HG02943 (cell line): ENCODE measurements at regions not wholly inside any gene's neighbourhood (a gene's known extent, or its start where the extent isn't known, plus 50 kb on each side); places are given as distances from the start of the nearest gene placed in this dataset.

Source experiments
- ATAC-seq: cut with Tn5 transposase; IDR thresholded peaks from one replicate; pipeline ENCODE4 v1.9.1; 2021; ENCODE audit warnings: mild to moderate bottlenecking, low read depth, moderate library complexity; ENCODE audit not compliant: unreplicated experiment

DNA sequence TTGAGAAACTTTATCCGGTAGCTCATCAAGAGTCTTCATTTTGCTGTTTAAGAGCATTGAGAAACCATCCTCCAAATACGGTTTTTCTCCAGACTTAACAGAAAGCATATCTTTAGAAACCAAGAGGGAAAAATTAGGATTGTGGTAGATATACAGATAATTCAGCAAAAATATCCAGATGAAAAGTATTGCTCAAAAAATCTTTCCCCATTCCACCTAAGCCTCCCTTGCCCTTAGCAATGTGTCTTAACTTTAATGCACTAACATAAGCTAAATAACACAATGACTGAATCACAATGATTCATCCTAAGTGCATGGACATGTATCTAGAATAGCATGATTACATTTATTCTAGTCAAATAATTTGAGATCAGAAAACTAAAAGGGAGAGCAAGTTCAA, 130.3 kb upstream of the TARS1 start:
- ATAC-seq = no peak

DNA sequence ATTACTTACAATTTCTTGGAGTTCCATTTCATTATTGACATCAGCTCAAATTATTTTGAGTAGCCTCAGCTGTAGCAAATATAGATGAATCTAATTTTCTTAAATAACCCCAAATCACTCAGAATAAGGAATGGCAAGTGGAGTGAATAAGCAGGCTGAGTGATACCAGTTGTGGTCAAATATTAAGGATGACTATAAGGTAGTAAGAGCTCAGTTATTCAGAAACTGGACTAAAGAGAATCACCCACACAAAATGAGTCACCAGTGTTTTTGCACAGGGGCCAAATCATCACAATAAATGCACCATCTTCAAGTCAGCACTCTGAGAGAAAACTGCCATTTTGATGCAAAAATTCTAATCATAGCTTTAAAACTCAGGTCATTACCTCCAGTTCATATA, 128.9 kb upstream of the TARS1 start:
- ATAC-seq = no peak

DNA sequence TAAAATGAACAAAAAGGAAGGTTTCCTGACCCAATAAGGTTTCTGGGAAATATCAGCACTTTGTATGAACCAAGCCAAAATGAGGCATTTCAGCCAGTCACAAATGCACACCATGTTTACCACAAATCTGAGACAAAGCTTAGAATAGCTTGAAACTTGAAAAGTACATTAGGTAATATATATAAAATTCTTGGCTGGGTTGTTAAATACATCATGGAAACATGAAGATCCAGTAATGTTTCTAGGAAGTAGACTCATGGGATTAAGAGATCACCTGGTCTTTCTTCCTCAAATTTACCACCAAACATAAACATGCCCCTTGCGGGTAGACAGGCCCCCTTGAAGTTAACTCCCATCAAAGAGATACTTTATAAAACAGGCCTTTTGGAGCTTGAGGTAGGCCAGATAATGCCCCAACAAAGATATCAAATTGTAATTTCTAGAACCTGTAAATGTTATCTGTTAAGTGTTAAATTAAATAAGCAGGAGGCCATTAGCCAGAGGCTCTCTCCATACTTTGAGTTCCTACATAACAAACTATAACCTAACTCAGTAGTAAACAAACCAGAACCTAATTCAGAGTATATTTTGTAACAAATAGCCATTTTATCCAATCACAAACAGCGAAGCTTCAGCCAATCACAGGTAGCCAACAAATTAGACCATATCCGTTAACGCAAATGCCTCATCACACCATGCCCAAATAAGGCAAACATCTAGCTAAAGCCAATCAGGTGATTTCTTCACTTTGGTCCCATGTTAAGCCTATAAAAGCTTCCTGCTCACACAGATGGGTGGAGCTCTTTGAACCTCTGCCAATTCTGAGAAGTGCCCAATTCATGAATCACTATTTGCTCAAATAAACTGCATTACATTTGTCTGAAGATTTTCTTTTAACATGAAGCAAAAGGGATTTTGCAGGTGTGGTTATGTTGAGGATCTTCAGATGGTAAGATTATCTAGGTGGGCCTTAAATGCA, 127.9 kb upstream of the TARS1 start:
- no peak for ATAC-seq

DNA sequence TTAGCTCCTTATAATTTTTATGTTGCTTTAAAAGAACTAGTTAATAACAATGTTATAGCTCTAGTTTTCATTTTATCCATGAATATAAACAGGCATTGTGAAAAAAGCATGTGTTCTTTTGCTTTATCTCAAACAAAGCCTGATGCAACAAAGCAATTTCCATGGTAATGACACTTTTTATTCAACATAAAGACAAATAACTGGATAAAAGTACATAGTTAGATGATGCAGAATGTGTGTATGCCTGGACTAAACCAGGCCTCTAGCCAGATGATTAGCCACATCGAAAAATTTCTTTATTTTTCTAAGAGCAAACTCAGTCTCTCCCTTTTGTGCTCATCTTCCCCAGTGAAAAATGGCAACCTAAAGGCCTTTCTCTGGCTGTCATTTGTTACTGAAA, 125.6 kb upstream of the TARS1 start:
- ATAC-seq = no peak

DNA sequence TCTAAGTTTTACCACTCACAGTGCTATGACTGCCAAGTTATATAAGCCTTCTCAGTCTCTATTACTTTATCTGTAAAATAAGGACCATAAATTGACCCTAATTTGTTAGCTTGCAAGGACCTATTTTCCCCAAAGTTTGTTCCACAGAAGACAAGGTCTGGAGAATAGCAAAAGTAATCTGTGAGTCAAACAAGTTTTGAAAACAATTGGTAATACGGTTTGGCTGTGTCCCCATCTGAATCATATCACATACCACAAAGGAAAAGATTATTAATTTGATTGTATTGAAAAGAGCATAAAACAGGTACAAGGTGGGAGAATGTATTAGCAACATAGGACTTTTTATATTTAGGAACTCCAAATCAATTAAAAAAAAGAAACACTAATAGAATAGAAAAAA, 124.0 kb upstream of the TARS1 start:
- ATAC-seq = no peak

DNA sequence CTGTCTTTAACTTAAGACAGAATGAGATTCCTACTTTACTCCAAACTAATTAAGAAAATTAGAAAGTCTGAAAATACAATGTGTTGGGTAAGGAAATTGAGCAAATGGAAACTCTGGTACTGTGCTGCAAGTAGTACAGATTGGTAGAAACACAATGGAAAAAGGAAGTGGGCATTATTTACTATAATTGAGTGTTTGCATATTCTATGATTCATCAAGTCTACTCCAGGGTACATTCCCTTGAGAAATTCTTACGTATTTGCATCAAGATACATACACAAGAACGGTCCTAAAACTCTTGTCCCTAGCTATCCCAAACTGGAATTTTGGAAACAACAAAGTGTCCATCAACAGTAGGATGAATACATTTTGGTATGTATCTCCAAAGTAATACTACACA, 123.5 kb upstream of the TARS1 start:
- ATAC-seq = no peak

DNA sequence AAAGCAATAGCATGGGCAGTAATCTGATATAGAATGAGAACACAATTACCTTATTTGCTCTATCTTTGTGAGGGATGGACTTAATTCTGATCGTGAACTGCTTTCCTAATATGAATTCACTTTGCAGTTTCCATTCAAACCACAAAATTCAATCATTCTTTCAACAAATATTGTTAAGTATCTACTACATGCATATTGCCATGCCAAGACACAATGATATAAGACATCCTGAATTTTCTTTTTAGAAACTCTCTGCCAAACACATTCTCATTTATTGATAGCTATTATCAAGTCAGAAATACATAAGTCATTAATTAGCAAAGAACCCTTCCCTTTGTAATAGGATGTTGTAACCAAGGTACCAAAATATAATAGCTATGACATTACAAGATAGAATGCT, 121.6 kb upstream of the TARS1 start:
- no peak for ATAC-seq

DNA sequence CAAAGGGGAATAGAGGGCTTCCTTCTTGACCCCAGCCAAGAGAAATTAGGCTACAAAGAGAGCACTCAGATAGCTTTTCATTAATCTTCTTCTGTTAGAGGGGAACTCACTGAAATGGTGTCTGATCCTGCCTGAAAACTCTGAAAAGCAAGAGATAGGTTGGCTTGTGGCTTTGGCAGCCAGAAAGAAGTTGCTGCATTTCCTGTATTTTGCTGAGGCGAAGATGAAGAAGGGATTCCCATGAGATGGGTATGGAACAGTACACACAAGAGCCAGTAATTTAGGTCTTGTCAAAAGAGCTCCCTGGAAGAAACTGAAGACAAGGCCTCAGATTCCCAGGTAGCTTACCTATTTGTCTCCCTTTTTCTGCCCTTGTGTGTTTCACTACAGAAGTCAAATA, 120.9 kb upstream of the TARS1 start:
- no peak for ATAC-seq

DNA sequence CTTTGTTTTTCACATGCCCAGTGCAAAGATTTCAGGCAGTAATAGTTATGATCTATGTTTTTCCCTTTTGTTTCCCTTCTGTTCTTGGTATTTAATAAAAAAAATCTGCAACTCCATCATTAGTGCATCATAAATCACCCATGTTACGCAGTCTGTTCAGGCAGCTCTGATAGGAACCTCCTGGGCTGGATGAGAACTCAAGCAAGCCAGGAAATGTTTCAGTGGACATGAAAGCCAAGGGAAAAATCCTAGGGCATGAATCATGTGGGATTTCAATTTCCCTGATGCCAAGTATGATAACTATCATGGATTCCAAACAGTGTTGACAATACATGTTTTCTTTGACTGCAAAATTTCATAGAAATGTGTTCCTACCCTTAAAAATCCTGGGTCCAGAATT, 119.7 kb upstream of the TARS1 start:
- no peak for ATAC-seq

DNA sequence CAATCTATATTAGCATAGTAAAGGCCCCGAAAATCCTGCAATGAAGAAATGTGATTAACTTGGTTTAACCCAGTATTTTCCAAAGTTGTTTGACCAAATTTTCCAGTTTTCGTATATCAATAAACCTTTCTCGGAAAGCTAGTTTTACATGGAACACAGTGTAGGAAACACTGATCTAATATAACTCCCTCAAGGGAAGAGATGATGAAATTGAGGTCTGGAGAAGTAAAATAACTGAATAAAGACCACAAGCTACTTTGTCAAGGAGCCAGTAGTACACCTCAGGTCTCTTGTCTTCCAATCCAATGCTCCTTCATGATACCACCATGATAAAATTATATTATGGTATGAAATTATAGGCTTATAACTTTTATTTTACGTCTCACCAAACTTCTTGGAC, 118.1 kb upstream of the TARS1 start:
- no peak for ATAC-seq

DNA sequence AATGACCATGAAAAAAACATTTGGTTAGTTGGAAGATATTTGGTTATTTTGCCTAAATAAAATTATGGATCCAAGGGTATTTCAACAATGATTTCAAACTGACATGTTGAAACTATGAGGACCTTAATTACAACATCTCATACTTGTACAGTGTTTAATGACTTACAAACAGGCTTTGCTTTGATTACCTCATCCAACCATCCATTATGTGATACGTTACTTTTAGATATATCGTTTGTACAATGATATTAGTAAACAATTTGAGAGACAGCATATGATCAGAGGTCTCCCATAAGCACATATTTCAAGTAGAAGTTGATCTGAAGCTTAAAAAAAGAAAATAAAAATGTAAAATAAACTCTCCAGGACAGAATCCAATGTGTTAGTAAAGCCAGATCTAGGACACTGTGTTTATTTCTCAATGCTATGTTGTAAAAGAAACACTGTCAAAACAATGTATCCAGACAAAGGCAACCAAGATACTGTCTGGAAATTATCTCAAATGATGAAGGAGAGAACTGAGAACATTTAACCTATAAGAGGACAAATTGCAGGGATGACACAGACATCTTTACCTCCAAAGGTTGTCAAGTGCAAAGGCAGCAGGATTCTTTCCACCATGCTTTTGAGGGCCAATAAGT, 116.0 kb upstream of the TARS1 start:
- ATAC-seq = no peak

DNA sequence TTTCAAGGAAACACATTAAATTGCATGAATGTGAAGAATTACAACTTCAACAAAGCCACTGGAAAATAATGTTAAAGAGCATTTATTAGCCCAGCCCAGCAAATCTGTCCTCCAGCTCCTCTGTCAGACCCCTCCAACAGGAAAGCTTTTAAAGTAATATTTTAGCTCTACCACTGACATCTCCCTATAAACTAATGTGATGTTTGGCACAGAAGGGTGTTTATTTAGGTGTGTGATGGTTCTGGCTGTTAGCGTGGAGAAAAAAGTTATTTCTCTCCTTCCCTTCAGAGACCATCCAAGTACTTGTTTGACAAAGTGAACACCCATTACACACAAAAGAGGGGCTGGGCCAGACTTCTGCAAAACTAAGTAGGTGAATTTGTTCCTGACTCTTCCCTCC, 111.9 kb upstream of the TARS1 start:
- ATAC-seq = no peak

DNA sequence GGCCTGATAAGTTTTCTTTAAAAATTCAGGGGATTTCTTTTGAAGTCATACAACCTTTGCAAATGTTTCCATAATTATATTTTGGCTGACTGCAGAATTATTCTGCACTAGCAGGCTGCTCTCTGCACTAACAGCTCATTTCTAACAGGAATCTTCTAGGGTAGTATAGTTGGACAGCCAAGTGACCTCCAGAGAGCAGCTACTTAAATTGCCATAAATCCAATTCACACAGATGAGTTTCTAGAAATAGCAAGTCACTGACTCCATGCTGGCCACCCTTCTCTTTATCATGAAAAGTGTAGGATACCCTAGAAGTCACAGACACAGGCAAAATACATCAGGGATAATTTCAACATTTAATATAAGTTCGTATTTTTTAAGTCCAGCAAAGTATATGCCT, 110.9 kb upstream of the TARS1 start:
- no peak for ATAC-seq

DNA sequence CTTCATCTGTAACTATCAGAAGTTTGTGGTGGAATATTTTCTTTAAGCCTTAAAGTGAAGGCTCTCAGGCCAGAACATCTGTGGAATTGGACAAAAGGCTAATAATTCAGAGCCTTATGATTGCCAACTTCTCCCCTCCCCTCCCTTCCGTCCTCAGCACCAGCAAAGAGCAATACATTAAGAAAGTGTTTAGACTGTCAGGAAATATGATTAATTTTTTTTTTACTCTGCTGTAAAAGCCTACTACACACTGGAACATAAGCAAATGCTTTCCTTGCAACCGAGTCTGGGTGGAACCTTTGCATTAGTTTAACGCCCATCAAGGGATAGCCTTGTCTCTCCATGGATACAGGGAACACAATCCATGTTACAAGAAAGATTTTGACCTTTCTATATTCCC, 110.3 kb upstream of the TARS1 start:
- no peak for ATAC-seq

DNA sequence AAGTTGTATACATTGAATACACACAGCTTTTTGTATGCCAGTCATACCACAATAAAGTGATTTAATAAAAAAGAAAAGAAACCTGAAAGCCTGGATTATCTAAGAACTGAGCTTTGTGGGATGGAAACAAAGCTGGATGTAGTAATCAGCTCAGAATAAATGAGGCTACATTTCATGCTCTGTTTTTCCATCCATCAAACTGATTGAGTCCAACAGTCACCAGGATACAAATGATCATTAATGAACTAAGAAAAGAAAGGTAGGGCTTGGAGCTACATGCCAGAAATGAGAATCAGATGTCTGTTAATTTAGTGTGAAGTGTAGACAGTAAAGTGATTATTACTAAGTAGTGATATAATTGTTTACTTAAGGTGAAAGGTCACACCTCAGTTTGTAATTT, 109.8 kb upstream of the TARS1 start:
- ATAC-seq = no peak

DNA sequence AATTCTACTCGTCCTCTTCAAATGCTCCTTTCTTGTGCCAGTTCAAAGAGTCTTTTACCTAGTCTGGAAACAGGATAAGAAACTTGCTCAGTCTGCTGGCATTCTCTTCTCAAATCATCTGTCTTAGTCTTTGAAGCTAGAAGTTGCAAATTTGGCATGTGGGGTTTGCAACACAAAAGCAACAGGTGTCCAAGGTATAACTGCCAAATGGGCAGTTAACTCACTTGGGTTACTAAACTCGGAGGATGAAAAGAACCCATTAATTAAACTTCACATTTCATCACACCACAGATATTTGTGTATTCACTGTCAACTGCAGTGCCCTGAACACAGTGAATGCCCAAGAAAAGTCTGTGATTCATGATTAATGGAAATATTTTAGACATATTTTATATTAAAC, 108.0 kb upstream of the TARS1 start:
- ATAC-seq = no peak

DNA sequence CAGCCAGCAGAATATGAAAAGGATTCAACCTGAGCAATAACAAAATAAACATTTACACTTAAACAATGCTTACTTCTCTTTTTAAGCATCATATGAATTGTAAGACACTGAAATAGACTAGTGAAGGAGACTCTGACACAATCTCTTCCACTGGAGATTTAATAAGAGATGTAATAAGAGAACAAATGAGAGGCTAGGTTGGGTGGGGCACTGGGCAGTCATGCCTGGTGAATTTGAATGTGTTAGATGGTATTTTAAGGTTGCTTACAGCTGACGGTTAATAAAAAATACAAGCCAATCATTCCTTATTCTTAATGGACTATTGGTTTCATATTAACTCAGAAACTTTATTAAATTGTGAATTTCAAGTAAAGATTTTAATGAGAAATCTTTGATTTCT, 105.9 kb upstream of the TARS1 start:
- no peak for ATAC-seq

DNA sequence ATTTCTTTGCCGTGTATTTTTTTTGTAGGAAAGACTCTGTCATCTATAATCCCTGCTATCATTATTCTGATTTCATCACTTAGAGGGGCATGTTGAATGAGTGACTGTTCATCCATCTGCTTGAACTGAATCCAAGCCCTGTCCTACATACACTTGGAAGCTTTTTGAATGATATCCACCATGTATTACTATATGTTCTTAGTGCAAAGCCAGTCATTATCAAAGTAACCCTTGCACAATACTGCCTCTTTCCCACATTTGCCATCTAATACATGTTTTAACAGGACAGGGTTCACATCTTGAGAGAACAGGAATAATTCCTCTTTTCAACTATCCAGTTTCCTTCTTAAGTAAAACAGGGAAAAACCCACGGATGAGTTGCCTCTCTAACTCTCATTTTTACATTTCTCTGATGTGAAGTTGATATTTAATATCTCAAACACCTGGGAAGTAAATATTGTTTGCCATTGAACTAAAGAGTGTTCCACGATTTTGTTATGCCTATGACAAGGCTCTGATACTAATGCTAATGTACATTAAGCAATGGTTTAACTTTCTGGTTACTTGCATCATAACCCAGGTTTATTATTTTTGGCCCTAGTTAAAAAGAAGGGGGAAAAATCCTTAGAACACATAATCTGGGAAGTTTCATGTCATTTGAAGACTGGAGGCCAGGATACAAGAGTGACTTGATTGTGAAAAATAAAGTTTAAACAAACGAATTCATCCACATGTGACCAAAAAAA, 103.7 kb upstream of the TARS1 start:
- no peak for ATAC-seq

DNA sequence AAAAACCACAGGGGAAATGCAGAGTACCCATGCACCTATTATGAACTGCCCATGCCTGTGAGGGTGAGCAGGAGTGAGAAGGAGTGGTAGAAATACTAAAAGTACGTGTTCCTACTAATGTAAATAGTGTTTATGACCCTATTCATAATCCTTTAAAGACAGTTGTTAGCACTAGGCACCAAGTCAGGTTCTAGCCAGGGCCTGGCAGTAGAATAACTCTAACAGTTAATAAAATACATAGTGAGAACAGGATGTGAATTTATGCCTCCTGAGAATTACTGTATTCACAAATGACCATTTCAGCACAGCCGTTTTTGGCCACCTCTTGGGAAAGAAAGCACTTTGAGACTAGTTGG, 103.2 kb upstream of the TARS1 start:
- ATAC-seq = no peak

DNA sequence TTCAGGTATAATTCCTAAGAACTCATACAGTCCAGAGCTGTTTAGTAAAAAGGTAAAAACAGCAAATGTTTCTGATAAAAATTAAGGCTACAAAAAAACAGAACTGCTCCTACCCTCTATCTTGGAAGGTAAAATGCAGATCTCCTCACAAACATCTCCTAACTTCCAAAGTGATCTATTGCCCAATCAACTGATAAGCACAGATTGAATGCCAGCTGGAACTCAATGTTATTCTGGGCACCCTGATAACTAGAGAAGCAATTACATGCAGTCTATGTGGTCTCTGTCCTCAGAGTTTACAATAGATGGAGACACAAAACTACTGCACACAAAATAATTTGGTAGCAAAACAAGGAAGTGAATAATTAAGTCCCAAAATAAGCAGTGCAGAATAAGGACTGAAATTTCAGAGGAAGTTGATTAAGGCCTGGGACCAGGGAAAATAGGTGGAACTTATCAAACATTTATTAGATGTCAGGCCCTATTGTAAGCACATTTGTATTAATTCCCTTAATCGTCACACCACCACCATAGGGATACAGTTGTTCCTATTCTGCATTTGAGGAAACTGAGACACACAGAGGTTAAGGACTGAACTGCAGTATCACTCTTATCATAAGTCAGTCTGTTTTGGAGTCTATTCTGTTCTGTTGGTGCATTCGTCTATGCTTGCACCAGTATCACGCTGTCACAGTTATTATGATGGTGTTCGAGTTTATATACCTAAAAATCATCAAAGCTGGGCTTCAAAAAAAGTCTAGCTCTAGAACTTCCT, 102.2 kb upstream of the TARS1 start:
- ATAC-seq = no peak

DNA sequence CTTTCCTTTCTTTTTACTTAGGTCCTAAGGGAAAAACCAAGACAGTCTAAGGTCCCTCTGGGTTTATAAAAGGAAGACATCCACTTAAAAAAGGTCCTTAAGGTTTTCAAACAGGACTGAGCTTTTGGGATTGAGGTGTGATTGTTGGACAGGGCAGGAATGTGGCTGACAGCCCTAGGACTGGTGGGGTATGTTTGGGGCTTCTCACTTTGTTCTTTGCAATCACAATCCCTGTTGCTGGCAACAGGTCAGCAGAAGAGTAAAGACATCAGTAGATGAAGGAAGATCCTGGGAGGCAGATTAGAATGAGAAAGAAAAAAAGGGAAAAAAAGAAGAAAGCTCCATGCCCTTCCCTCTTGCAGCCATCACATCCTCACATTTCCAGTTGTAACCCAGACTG, 101.4 kb upstream of the TARS1 start:
- ATAC-seq = no peak
